CD4-positive, alpha-beta T cell (primary cell): ENCODE measurements at regions not wholly inside any gene's neighbourhood (a gene's known extent, or its start where the extent isn't known, plus 50 kb on each side); places are given as distances from the start of the nearest gene placed in this dataset.

Source experiments
- ATAC-seq: fragments of 200-7000 bp; cut with Tn5 transposase; one replicate; pipeline ENCODE4 v1.10.0; 2022; ENCODE audit warnings: mild to moderate bottlenecking; ENCODE audit not compliant: poor library complexity
- CTCF ChIA-PET: fragments of 350-600 bp; sonication (Branson Sonifier 250); formaldehyde crosslinking; loops from one replicate; lab custom pipeline; 2021; ENCODE audit warnings: antibody characterized with exemption, inconsistent platforms; lab: Charles Lee
- POLR2A ChIA-PET: fragments of 350-600 bp; sonication (Branson Sonifier 250); formaldehyde crosslinking; loops from one replicate; lab custom pipeline; 2021; ENCODE audit warnings: antibody characterized with exemption, inconsistent platforms; lab: Charles Lee
- DNase-seq, 14 experiments: peaks; one replicate each; pipeline ENCODE4 v3.0.0-alpha.2; 2013 to 2020; ENCODE audit warnings: mixed read lengths in 2 of 14
- H3K27ac ChIP-seq, 2 donors: one replicate each; pipeline versions ENCODE4 v1.5.1 to v1.7.0; 2013; ENCODE audit warnings: low read length in 2 of 2, low read depth in 1 of 2, mild to moderate bottlenecking in 1 of 2
- H3K27me3 ChIP-seq, 2 experiments: 1 replicate in 1 of 2; 2 replicates in 1 of 2; pipeline versions ENCODE4 v1.6.1 to v1.7.0; 2013; ENCODE audit warnings: low read length in 2 of 2, control low read depth in 1 of 2, mild to moderate bottlenecking in 1 of 2, moderate library complexity in 1 of 2; ENCODE audit not compliant: insufficient read depth in 2 of 2, control insufficient read depth in 1 of 2
- H3K36me3 ChIP-seq: one replicate; pipeline ENCODE4 v1.6.1; 2013; ENCODE audit warnings: low read length, control low read depth; ENCODE audit not compliant: insufficient read depth
- H3K4me1 ChIP-seq: one replicate; pipeline ENCODE4 v1.6.1; 2013; ENCODE audit warnings: low read length, control low read depth; ENCODE audit not compliant: insufficient read depth
- H3K4me3 ChIP-seq: one replicate; pipeline ENCODE4 v1.5.1; 2013; ENCODE audit warnings: mild to moderate bottlenecking, low read length, moderate library complexity
- H3K9me3 ChIP-seq, 2 experiments: 1 replicate in 1 of 2; 2 replicates in 1 of 2; pipeline versions ENCODE4 v1.6.1 to v1.7.0; 2013; ENCODE audit warnings: low read length in 2 of 2, mild to moderate bottlenecking in 2 of 2, control low read depth in 1 of 2, moderate library complexity in 1 of 2; ENCODE audit not compliant: control insufficient read depth in 1 of 2, insufficient read depth in 1 of 2
- H3K27ac Mint-ChIP-seq: one replicate; pipeline ENCODE4 v1.8.0; 2020; ENCODE audit warnings: mixed read lengths
- H3K27me3 Mint-ChIP-seq: one replicate; pipeline ENCODE4 v1.8.0; 2021; ENCODE audit warnings: mixed read lengths
- H3K36me3 Mint-ChIP-seq: one replicate; pipeline ENCODE4 v1.8.0; 2021; ENCODE audit warnings: low read depth, mixed read lengths
- H3K4me1 Mint-ChIP-seq: one replicate; pipeline ENCODE4 v1.8.0; 2021; ENCODE audit warnings: low read depth, mixed read lengths
- H3K4me3 Mint-ChIP-seq: one replicate; pipeline ENCODE4 v1.8.0; 2020; ENCODE audit warnings: mild to moderate bottlenecking, mixed read lengths
- H3K9me3 Mint-ChIP-seq: one replicate; pipeline ENCODE4 v1.8.0; 2020; ENCODE audit warnings: mixed read lengths
- CTCF ChIP-seq: fragments of 200-600 bp; IDR thresholded peaks from one replicate; pipeline ENCODE4 v1.8.0; 2022; ENCODE audit warnings: antibody characterized with exemption, mild to moderate bottlenecking
- intact Hi-C, 2 experiments: fragments of 100-400 bp; cut with DNase I in 1 of 2; cut with micrococcal nuclease in 1 of 2; formaldehyde crosslinking; loops; one replicate each; pipeline versions ENCODE4 v1.15.1 to v1.9.0; 2023 to 2025; cut with DNase I, micrococcal nuclease

DNA sequence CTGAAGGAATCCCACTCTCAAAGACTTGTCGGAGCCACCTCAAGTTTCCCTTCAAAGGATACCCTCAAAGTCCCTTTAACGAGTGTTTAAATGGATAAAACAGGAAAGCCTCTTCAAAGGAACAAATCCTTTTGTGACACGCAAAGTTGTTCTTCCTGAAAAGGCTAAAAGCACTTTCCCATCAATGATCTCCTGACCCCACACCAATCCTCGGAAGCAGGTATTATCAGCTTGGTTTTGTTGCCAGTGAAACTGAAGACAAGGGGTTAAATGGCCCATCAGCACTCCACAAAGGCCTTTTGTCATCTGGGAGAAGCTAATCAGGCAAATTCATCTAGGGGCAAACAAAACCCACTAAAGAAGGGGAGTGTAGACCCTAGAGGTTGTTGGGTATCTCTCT lies 418.0 kb upstream of the ID2 start:
- H3K4me3 ChIP-seq: no peak overlapping the region
- H3K36me3 ChIP-seq: no peaks in the 10 kb centered on the region
- H3K4me3 Mint-ChIP-seq: no peak overlapping the region
- POLR2A ChIA-PET: no interaction called here
- H3K27ac ChIP-seq: no peak overlapping the region
- H3K4me1 ChIP-seq: no peaks in the 10 kb centered on the region
- intact Hi-C loops: no loop called here
- CTCF ChIA-PET: no interaction called here
- no peak for ATAC-seq
- H3K9me3 Mint-ChIP-seq: no peaks in the 10 kb centered on the region
- no peaks in the 10 kb centered on the region for H3K27me3 Mint-ChIP-seq
- no peak overlapping the region for H3K27ac Mint-ChIP-seq
- TF ChIP-seq CTCF: no peak
- no peak for DNase-seq
- H3K27me3 ChIP-seq: no peaks in the 10 kb centered on the region
- H3K36me3 Mint-ChIP-seq: no peaks in the 10 kb centered on the region
- no peaks in the 10 kb centered on the region for H3K4me1 Mint-ChIP-seq
- no peaks in the 10 kb centered on the region for H3K9me3 ChIP-seq

DNA sequence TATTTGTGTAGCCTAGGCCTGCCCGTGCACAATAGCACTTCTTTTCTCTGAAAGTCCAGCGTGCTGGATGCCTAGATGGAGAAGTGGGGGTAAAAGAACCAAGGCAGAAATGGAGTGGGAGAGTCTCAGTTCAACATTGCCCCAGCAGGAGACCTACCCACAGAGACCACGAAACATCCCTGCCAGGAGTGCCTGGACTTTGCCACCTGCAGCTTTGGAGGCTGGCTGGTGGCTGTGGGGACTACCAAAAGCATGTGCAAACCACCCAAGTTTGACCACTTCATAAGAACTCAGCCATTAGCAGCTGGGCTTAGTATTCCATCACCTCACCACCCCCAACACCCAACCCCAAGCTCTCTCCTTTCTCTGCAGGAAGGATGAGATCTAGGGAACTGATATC lies 416.9 kb upstream of the ID2 start:
- CTCF ChIA-PET: no interaction called here
- Histone ChIP-seq H3K4me1 (no peaks in the 10 kb centered on the region), H3K4me3 (no peak overlapping the region), H3K27me3 (no peaks in the 10 kb centered on the region), H3K36me3 (no peaks in the 10 kb centered on the region), H3K27ac (no peak overlapping the region), H3K9me3 (no peaks in the 10 kb centered on the region)
- H3K4me3 Mint-ChIP-seq: no peak overlapping the region
- no peaks in the 10 kb centered on the region for H3K36me3 Mint-ChIP-seq
- intact Hi-C loops: no loop called here
- DNase-seq: no peak
- no peaks in the 10 kb centered on the region for H3K27me3 Mint-ChIP-seq
- no peak for ATAC-seq
- H3K4me1 Mint-ChIP-seq: no peaks in the 10 kb centered on the region
- TF ChIP-seq CTCF: no peak
- H3K9me3 Mint-ChIP-seq: no peaks in the 10 kb centered on the region
- H3K27ac Mint-ChIP-seq: no peak overlapping the region
- POLR2A ChIA-PET: no interaction called here

DNA sequence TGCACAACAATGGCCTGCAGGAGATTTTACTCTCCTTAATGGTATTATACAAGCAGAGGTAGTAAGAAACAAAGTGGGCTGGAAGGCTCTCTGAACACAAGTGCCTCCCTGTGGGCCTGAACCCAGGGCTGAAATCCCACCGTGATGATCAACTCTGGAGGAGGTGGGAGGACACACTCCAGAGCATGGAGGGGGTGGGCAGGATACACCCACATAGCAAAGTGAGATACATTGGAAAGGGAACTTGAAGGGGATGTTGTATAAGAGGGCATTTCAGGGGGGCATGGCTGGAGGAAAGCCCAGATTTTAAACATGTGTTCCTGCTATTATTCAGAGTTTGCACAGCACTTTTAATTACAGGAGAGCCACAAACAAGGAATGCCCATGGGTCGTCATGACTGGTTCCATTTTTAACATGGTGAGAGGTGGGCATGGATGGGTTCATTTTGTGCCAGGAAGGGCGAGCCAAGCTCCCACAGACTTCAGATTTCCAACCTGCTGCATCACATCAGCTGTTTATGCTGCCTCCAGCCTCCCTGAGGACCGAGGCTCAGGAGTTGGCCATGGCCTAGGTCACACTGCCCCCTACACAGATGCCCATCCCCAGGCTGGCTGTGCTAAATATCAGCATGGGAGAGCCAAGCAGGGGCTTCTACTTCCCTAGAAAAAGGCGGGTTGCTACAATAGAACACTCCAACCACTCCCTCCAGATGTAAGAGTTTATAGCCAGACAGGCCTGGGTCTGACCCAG lies 416.2 kb upstream of the ID2 start:
- ATAC-seq (no peak), DNase-seq (no peak)
- Mint-ChIP-seq H3K9me3 (no peaks in the 10 kb centered on the region), H3K36me3 (no peaks in the 10 kb centered on the region), H3K27ac (no peak overlapping the region), H3K4me3 (no peak overlapping the region), H3K27me3 (no peaks in the 10 kb centered on the region), H3K4me1 (no peaks in the 10 kb centered on the region)
- Histone ChIP-seq H3K4me3 (no peak overlapping the region), H3K36me3 (no peaks in the 10 kb centered on the region), H3K9me3 (no peaks in the 10 kb centered on the region), H3K4me1 (no peaks in the 10 kb centered on the region), H3K27me3 (no peaks in the 10 kb centered on the region), H3K27ac (no peak overlapping the region)
- CTCF ChIA-PET: no interaction called here
- intact Hi-C loops: no loop called here
- POLR2A ChIA-PET: no interaction called here
- no peak for TF ChIP-seq CTCF
